H1 (cell line): ENCODE measurements at regions not wholly inside any gene's neighbourhood (a gene's known extent, or its start where the extent isn't known, plus 50 kb on each side); places are given as distances from the start of the nearest gene placed in this dataset.

Source experiments
- CTCF ChIA-PET: fragments of 300-600 bp; sonication (Branson Sonifier 250); formaldehyde crosslinking; loops from one replicate; lab custom pipeline; 2021; ENCODE audit not compliant: partially characterized antibody; lab: Charles Lee
- POLR2A ChIA-PET: fragments of 300-600 bp; sonication (Branson Sonifier 250); formaldehyde crosslinking; loops from one replicate; lab custom pipeline; 2021; ENCODE audit warnings: inconsistent platforms; ENCODE audit not compliant: partially characterized antibody; lab: Charles Lee
- DNase-seq, 2 experiments: peaks; one replicate each; pipeline versions ENCODE4 v3.0.0 to v3.0.0-alpha.2; 2010 to 2022; ENCODE audit warnings: low spot score in 2 of 2, low read depth in 1 of 2, mixed read lengths in 1 of 2
- FAIRE-seq: peaks from 2 replicates; lab custom pipeline; 2011; peaks lifted over from hg19 to GRCh38; lab: Jason Lieb, UNC
- H2AFZ ChIP-seq: 2 replicates; pipeline ENCODE4 v1.8.1; 2012; ENCODE audit warnings: low read length, inconsistent platforms
- H2AK5ac ChIP-seq: 2 replicates; pipeline ENCODE4 v1.6.1; 2013; ENCODE audit warnings: low read depth, low read length
- H2BK120ac ChIP-seq: replicated peaks from 2 replicates; pipeline ENCODE3; 2013; ENCODE audit warnings: low read depth, low read length, inconsistent platforms
- H2BK12ac ChIP-seq: 2 replicates; pipeline ENCODE4 v1.6.1; 2013; ENCODE audit warnings: low read depth, low read length
- H2BK15ac ChIP-seq: 2 replicates; pipeline ENCODE4 v1.6.1; 2013; ENCODE audit warnings: low read length
- H2BK20ac ChIP-seq: 2 replicates; pipeline ENCODE4 v1.6.1; 2013; ENCODE audit warnings: low read length
- H2BK5ac ChIP-seq: 2 replicates; pipeline ENCODE4 v1.6.1; 2013; ENCODE audit warnings: low read depth, low read length
- H3K14ac ChIP-seq: 2 replicates; pipeline ENCODE4 v1.6.1; 2013; ENCODE audit warnings: inconsistent platforms; ENCODE audit not compliant: insufficient read length
- H3K18ac ChIP-seq: 2 replicates; pipeline ENCODE4 v1.6.1; 2013; ENCODE audit warnings: low read length; ENCODE audit errors: extremely low read depth
- H3K23ac ChIP-seq: 2 replicates; pipeline ENCODE4 v1.6.1; 2013; ENCODE audit warnings: inconsistent platforms; ENCODE audit not compliant: insufficient read length
- H3K23me2 ChIP-seq: 2 replicates; pipeline ENCODE4 v1.6.1; 2013; ENCODE audit warnings: low read depth, low read length
- H3K27ac ChIP-seq: 2 replicates; pipeline ENCODE4 v1.6.1; 2011; ENCODE audit warnings: low read depth, low read length, inconsistent platforms
- H3K27me3 ChIP-seq, 4 experiments: replicated peaks in 1 of 4; 1 replicate in 1 of 4; 2 replicates in 3 of 4; pipeline versions ENCODE4 v1.6.1 to v1.8.1; 2011 to 2013; ENCODE audit warnings: low read length in 3 of 4, mild to moderate bottlenecking in 3 of 4, inconsistent platforms in 2 of 4, mixed read lengths in 2 of 4, moderate library complexity in 1 of 4; ENCODE audit not compliant: control insufficient read depth in 3 of 4, insufficient read depth in 3 of 4; ENCODE audit errors: extremely low read depth in 1 of 4
- H3K36me3 ChIP-seq, 4 experiments: 2 replicates each; pipeline versions ENCODE4 v1.6.1 to v1.8.1; 2011 to 2013; ENCODE audit warnings: mild to moderate bottlenecking in 4 of 4, low read length in 3 of 4, moderate library complexity in 2 of 4, control low read depth in 1 of 4, inconsistent platforms in 1 of 4; ENCODE audit not compliant: insufficient read depth in 4 of 4, control insufficient read depth in 2 of 4
- H3K4ac ChIP-seq: replicated peaks from 2 replicates; pipeline ENCODE3; 2013; ENCODE audit warnings: low read length, low read depth, mixed read lengths, inconsistent platforms; ENCODE audit not compliant: insufficient read length
- H3K4me1 ChIP-seq, 4 experiments: replicated peaks in 1 of 4; 1 replicate in 1 of 4; 2 replicates in 3 of 4; pipeline versions ENCODE4 v1.6.1 to v1.8.1; 2011 to 2013; ENCODE audit warnings: low read length in 3 of 4, inconsistent platforms in 2 of 4, mixed read lengths in 1 of 4; ENCODE audit not compliant: insufficient read depth in 4 of 4, control insufficient read depth in 3 of 4
- H3K4me2 ChIP-seq, 2 experiments: 2 replicates each; pipeline versions ENCODE4 v1.6.1 to v1.8.1; 2011 to 2013; ENCODE audit warnings: low read depth in 2 of 2, low read length in 2 of 2, control low read depth in 1 of 2, inconsistent platforms in 1 of 2, mild to moderate bottlenecking in 1 of 2; ENCODE audit not compliant: insufficient read depth in 1 of 2
- H3K4me3 ChIP-seq, 4 experiments: fragments of 200-600, 300-600 bp in 1 of 4; sonication (generic), shearing (Covaris generic), sonication (Bioruptor Twin) in 1 of 4; 2 replicates each; pipeline versions ENCODE4 v1.5.1 to v1.8.1; 2011 to 2016; ENCODE audit warnings: low read length in 4 of 4, low read depth in 3 of 4, control low read depth in 2 of 4, inconsistent platforms in 2 of 4, mild to moderate bottlenecking in 2 of 4, mixed read lengths in 1 of 4, moderate library complexity in 1 of 4; ENCODE audit not compliant: insufficient read depth in 2 of 4; ENCODE audit errors: extremely low read depth in 1 of 4
- H3K56ac ChIP-seq: replicated peaks from 2 replicates; pipeline ENCODE3; 2013; ENCODE audit warnings: low read depth, mild to moderate bottlenecking, mixed read lengths, low read length, inconsistent platforms; ENCODE audit not compliant: insufficient read length
- H3K79me1 ChIP-seq: 2 replicates; pipeline ENCODE4 v1.6.1; 2013; ENCODE audit warnings: low read depth, low read length, control low read depth
- H3K79me2 ChIP-seq, 2 experiments: 2 replicates each; pipeline versions ENCODE4 v1.6.1 to v1.8.1; 2012 to 2013; ENCODE audit warnings: low read length in 2 of 2, mild to moderate bottlenecking in 2 of 2, inconsistent platforms in 1 of 2; ENCODE audit not compliant: insufficient read depth in 2 of 2, control insufficient read depth in 1 of 2
- H3K9ac ChIP-seq, 4 experiments: replicated peaks in 1 of 4; 1 replicate in 1 of 4; 2 replicates in 3 of 4; pipeline versions ENCODE4 v1.6.1 to v1.8.1; 2011 to 2013; ENCODE audit warnings: low read depth in 3 of 4, low read length in 3 of 4, control low read depth in 2 of 4, mild to moderate bottlenecking in 2 of 4, moderate library complexity in 2 of 4, inconsistent platforms in 1 of 4; ENCODE audit errors: extremely low read depth in 1 of 4
- H3K9me3 ChIP-seq, 2 experiments: 2 replicates each; pipeline versions ENCODE4 v1.6.1 to v1.8.1; 2012 to 2013; ENCODE audit warnings: mild to moderate bottlenecking in 2 of 2, moderate library complexity in 2 of 2, control low read depth in 1 of 2, inconsistent platforms in 1 of 2, low read depth in 1 of 2, low read length in 1 of 2, mixed read lengths in 1 of 2; ENCODE audit not compliant: insufficient read depth in 2 of 2
- H4K20me1 ChIP-seq, 2 experiments: replicated peaks in 1 of 2; 2 replicates each; pipeline versions ENCODE3 to v1.8.1; 2011 to 2013; ENCODE audit warnings: inconsistent platforms in 2 of 2, low read length in 2 of 2, mild to moderate bottlenecking in 1 of 2; ENCODE audit not compliant: insufficient read depth in 2 of 2, control insufficient read depth in 1 of 2
- H4K5ac ChIP-seq: 2 replicates; pipeline ENCODE4 v1.6.1; 2013; ENCODE audit warnings: low read length, low read depth, mixed read lengths, inconsistent platforms; ENCODE audit not compliant: insufficient read length
- H4K8ac ChIP-seq: 2 replicates; pipeline ENCODE4 v1.8.0; 2013; ENCODE audit warnings: mild to moderate bottlenecking, moderate library complexity, low read length, inconsistent platforms; ENCODE audit not compliant: insufficient read depth; ENCODE audit errors: extremely low read depth
- H4K91ac ChIP-seq: replicated peaks from 2 replicates; pipeline ENCODE3; 2013; ENCODE audit warnings: low read length, mixed read lengths, inconsistent platforms; ENCODE audit not compliant: insufficient read length
- ASH2L ChIP-seq: fragments of 200-600, 300-600 bp; sonication (generic); IDR thresholded peaks from one replicate; pipeline ENCODE4 v1.7.1; 2017; ENCODE audit warnings: low read length
- CBX8 ChIP-seq: fragments of 300-800, 300-1000 bp; sonication (generic); IDR thresholded peaks from 2 replicates; pipeline ENCODE4 v1.7.1; 2016; ENCODE audit warnings: low read depth, low read length, borderline replicate concordance
- SP4 ChIP-seq: IDR thresholded peaks from 2 replicates; pipeline ENCODE4 v1.6.1; 2012; ENCODE audit warnings: low read length, inconsistent platforms
- TEAD4 ChIP-seq: IDR thresholded peaks from 2 replicates; pipeline ENCODE4 v1.6.1; 2012; ENCODE audit warnings: low read depth, low read length, inconsistent platforms, mixed read lengths
- WGBS, 2 experiments: shearing (Covaris generic) in 1 of 2; methylation state at CpG; one replicate each; pipeline versions ENCODE4 v1.1.6 to v1.1.7; 2013 to 2015; ENCODE audit warnings: low lambda C conversion rate in 2 of 2, mixed read lengths in 2 of 2, inconsistent platforms in 1 of 2, low coverage in 1 of 2, missing lambda C conversion rate in 1 of 2; ENCODE audit not compliant: insufficient replicate concordance in 2 of 2, insufficient coverage in 1 of 2, insufficient read length in 1 of 2; ENCODE audit errors: extremely low coverage in 1 of 2, missing lambda C conversion rate in 1 of 2; 5-methylcytosine and 5-hydroxymethylcytosine counted together
- TF ChIP-seq, protein P1 (sequence below): IDR thresholded peaks from 2 replicates; pipeline ENCODE4 v1.6.1; 2011; ENCODE audit warnings: low read depth, mild to moderate bottlenecking, low read length; ENCODE audit not compliant: insufficient read depth

DNA sequence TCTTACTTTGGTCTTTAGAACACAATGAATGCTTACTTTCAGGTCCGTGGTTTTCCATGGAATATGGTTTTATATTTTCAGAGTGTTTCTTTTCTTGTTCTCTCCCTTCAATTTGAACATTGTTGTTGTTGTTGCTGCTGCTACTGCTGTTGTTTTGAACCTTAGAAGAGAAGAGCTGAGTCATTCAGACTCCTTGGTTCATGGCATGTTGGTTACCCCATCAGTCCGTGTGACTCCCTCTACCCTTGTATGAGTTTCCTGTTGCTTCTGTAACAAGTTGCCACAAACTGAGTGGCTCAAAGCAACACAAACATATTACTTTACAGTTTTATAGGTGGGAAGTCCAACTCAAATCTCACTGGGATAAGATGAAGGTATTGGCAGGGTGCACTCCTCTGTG is 511.0 kb downstream of the INSC start:
- H4K8ac ChIP-seq = no peak overlapping the region
- H4K5ac ChIP-seq = no peak overlapping the region
- H3K23ac ChIP-seq = no peak overlapping the region
- no peak overlapping the region for H3K9ac ChIP-seq
- no peak overlapping the region for H2BK15ac ChIP-seq
- 91% methylated on average over 2 of the region's 2 CpGs; no CpG with 5 or more reads in 1 of the 2 experiments for WGBS, 2 experiments
- H3K9me3 ChIP-seq = no peaks in the 10 kb centered on the region
- H2BK20ac ChIP-seq = no peak overlapping the region
- H3K56ac ChIP-seq = no peak overlapping the region
- H3K36me3 ChIP-seq = no peaks in the 10 kb centered on the region
- no peak overlapping the region for H2BK12ac ChIP-seq
- no peaks in the 10 kb centered on the region for H3K79me2 ChIP-seq
- no peak overlapping the region for H3K4ac ChIP-seq
- no peak overlapping the region for H2AK5ac ChIP-seq
- no peak overlapping the region for H2BK120ac ChIP-seq
- no peak overlapping the region for H2AFZ ChIP-seq
- no peak overlapping the region for H4K91ac ChIP-seq
- no peak overlapping the region for H3K27ac ChIP-seq
- H2BK5ac ChIP-seq = no peak overlapping the region
- no peak overlapping the region for H3K4me3 ChIP-seq
- CTCF ChIA-PET = interaction anchor here (1.5 to 1.7 kb wide), 3 partner anchors 10 to 51 kb away, joined by 3 to 6 read pairs (median 3); no protein-coding TSS in a partner anchor
- no peaks in the 10 kb centered on the region for H4K20me1 ChIP-seq
- no peaks in the 10 kb centered on the region for H3K27me3 ChIP-seq
- H3K79me1 ChIP-seq = no peaks in the 10 kb centered on the region
- no peaks in the 10 kb centered on the region; the same call in 1 of the 2 replicates for H3K23me2 ChIP-seq
- no peak overlapping the region for H3K4me2 ChIP-seq
- peaks cover 0 to 9% (median 3%) of the 10 kb centered on the region in 4 experiments; a peak in 3 of 7 replicates for H3K4me1 ChIP-seq
- H3K18ac ChIP-seq = no peak overlapping the region
- FAIRE-seq (no peak), DNase-seq (no peak)
- POLR2A ChIA-PET = no interaction called here
- H3K14ac ChIP-seq = no peak overlapping the region
- TF ChIP-seq ASH2L = no peak
- TF ChIP-seq, protein P1, sequence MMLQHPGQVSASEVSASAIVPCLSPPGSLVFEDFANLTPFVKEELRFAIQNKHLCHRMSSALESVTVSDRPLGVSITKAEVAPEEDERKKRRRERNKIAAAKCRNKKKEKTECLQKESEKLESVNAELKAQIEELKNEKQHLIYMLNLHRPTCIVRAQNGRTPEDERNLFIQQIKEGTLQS = no peak
- no peak for TF ChIP-seq TEAD4
- TF ChIP-seq CBX8 = no peak
- TF ChIP-seq SP4 = no peak
